ENCODE measurements at regions not wholly inside any gene's neighbourhood (a gene's known extent, or its start where the extent isn't known, plus 50 kb on each side); places are given as distances from the start of the nearest gene placed in this dataset.
"Not testable (repeated sequence)": the region's sequence is repeated elsewhere in the genome, so short reads cannot be mapped to it uniquely, and the experiment has no call there.

- DNase-seq (ENCODE audit: low read depth): no peak
- H3K4me3 ChIP-seq (ENCODE audit: low read length): no peak overlapping the region
- TF ChIP-seq CTCF (conservative IDR thresholded peaks at IDR 0.05; ENCODE audit: low read length): no peak
Measured at GRCh38 chr13:52924289-52925148, 76.1 kb upstream of the PCDH8 start.

GRCh38 chr13:52922961-52923360 is 74.5 kb upstream of the PCDH8 start:
- no peak for TF ChIP-seq CTCF (conservative IDR thresholded peaks at IDR 0.05; ENCODE audit: low read length)
- DNase-seq (ENCODE audit: low read depth): no peak
- H3K4me3 ChIP-seq (ENCODE audit: low read length): no peak overlapping the region

- no peak overlapping the region for H3K4me3 ChIP-seq (ENCODE audit: low read length)
- no peak for DNase-seq (ENCODE audit: low read depth)
- no peak for TF ChIP-seq CTCF (conservative IDR thresholded peaks at IDR 0.05; ENCODE audit: low read length)
Measured at GRCh38 chr13:52921194-52921593, 72.8 kb upstream of the PCDH8 start.

- no peak for DNase-seq (ENCODE audit: low read depth)
- no peak for TF ChIP-seq CTCF (conservative IDR thresholded peaks at IDR 0.05; ENCODE audit: low read length)
- no peak overlapping the region for H3K4me3 ChIP-seq (ENCODE audit: low read length)
Measured at GRCh38 chr13:52916486-52916990, 68.1 kb upstream of the PCDH8 start.

- H3K4me3 ChIP-seq (ENCODE audit: low read length): no peak overlapping the region
- no peak for DNase-seq (ENCODE audit: low read depth)
- no peak for TF ChIP-seq CTCF (conservative IDR thresholded peaks at IDR 0.05; ENCODE audit: low read length)
Measured at GRCh38 chr13:52911340-52911739, 62.9 kb upstream of the PCDH8 start.

- not testable (repeated sequence) for DNase-seq (ENCODE audit: low read depth); H3K4me3 ChIP-seq (ENCODE audit: low read length)
Measured at GRCh38 chr13:52910318-52910717, 61.9 kb upstream of the PCDH8 start.

- no peak for DNase-seq (ENCODE audit: low read depth)
- no peak for TF ChIP-seq CTCF (conservative IDR thresholded peaks at IDR 0.05; ENCODE audit: low read length)
- H3K4me3 ChIP-seq (ENCODE audit: low read length): no peak overlapping the region
Measured at GRCh38 chr13:52906122-52906903, 57.9 kb upstream of the PCDH8 start.

Measured in AG10803 (cell line).